GM15510 (cell line): ENCODE measurements at regions not wholly inside any gene's neighbourhood (a gene's known extent, or its start where the extent isn't known, plus 50 kb on each side); places are given as distances from the start of the nearest gene placed in this dataset.

ENCODE experiments used
- POLR2A ChIP-seq: IDR thresholded peaks from 3 replicates; pipeline ENCODE4 v1.6.1; 2011; ENCODE audit warnings: borderline replicate concordance; ENCODE audit not compliant: insufficient read length; ENCODE audit errors: extremely low read depth

DNA sequence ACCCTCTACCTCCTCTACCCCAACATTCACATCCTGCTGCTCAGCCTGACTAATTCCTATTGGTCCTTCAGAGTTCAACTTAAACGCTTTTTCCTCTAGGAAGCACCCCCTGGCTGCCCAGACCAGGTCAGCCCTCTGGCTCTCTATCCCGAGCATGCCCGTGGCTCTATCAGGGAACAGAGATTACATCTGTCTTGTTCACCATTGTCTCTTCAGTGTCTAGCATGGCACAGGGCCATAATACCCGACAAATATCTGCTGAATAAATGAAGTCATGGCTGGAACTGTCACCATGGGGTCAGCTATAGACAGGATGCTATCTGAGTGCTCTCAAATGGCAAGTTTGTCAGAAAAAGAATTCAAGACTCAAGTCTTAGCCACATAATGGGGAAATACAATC, 296.9 kb upstream of the CHRNA7 start:
- no peak for TF ChIP-seq POLR2A

DNA sequence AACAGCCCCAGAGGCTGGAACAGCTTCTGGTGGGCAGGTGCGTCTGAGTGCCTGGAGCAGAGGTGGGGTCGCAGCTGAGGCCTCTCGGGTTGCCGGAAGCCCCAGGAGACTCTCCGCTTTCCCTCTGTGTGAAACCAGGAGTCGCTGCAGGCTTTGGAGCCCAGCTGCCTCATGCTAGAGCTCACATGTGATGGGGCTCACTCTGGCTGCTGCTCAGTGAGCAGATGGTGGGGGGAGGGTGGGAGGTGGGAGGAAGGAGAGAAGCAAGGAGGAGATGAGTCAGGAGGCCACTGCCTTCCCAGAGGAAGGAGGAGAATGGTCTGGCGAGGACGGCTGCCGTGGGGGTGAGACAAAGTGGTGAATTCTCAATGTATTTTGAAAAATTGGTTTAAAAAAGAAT, 290.1 kb upstream of the CHRNA7 start:
- TF ChIP-seq POLR2A, result no peak

DNA sequence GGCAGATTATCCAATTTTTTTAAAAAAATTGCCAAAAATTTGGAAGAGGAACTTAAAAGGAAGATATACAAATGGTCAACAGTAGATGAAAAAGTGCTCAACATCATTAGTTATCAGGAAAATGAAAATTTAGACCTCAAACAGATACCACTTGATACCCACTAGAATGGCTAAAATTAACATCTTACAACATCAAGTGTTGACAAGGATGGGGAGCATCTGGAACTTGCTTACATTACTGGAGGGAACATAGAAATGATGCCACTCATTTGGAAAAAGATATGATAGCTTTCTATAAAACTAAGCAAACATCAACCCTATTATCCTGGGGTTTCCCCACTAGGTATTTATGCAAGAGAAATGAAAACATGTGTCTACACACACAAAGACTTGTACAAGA, 284.5 kb upstream of the CHRNA7 start:
- no peak for TF ChIP-seq POLR2A

DNA sequence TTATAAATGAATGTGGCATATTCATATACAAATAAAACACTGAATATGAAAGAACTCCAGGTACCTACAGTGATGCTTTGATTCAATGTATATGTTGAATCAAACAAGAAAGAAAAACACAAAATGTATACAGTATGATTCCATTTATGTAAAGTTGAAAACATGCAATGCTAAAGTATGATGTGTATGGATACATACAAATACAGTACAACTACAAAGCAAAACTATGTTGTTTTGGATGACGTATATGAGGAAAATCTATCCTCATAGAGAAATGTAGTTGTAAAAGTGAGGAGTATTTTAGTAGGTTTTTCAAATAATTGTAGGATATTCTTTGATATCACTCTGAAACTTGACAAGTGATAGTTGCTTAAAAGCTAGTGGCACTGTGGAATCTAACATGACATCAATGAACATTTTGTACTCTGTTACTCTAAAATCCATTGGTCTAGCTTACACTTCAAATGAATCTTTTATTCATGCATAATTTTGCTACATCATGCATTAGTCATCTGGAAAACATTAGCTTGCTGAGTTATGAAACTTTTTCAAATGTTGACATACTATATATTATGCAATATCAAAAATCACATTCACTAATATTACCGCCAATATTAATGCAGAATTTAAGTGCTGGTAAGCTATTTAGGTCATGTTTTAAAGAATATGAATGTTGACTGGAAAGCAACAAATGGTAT, 278.1 kb upstream of the CHRNA7 start:
- TF ChIP-seq POLR2A, result no peak

DNA sequence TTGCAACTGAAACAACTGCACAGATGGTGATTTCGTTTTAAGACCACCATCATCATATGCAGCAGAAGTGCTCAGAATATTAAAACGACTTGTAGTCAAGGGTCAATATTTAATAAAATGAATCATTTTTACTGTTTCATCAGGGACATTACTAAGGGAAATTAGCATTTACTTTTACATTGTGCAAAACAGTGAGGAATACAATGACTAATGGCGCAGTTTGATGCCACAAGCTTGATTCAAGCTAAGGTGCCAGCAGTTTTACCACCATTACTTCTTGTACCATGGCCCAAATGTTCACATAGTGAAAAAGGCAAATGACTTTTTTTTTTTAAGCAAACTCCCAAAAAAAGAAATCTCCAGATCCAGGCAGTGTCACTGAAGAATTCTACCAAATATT, 277.4 kb upstream of the CHRNA7 start:
- no peak for TF ChIP-seq POLR2A

DNA sequence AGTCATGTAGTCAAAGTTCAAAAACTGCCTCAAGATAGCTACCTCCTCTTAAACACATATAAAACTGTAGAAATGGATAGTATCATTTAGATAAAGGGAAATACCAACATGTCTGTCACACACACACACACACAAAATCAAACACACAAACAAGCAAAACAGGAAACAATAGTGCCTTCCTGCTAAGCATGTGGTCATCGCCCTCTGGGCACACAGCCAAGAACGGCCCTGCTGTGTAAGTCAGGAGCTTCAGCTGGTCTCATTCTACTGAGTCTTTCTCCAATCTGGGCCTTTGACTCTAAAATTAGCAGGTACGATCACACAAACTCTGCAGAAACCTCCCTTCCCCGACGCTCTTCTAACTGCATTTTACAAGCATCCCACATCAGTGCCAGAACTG, 272.2 kb upstream of the CHRNA7 start:
- TF ChIP-seq POLR2A, result no peak

DNA sequence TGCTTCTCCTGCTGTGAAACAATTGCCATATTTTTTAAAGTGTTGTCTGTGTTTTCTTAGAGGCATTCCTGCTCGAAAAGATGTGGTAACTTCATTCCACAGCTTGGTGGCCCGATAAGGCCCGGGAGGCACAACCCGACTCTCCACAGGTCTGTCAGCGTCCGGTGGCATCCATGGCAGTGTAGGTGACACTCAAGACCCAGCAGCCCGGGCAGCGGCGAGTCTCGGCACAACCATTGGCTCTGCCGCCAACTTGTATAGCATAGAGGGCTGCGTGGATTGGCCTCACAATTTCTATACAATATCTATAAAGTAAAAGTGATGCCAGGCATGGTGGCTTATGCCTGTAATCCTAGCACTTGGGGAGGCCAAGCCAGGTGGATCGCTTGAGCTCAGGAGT, 262.3 kb upstream of the CHRNA7 start:
- TF ChIP-seq POLR2A, result no peak

DNA sequence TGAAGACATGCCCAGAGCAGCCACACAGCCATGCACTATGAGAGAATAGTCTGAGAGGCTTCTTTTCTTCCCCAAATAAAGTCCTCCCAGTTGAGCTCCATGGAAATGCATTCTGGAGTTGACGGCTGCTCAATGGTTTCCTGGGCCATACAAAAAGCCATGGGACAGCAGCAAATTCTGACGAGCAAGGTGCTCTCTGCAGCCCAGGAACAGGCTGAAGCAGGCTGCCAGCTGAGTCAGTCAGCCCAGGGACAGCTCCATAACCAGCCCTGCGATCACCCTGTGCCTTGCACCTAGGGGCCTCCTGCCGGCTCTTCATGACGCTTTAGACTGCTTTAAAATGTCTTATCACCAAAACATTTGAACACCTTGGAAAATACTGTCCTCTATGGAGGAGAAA, 256.3 kb upstream of the CHRNA7 start:
- no peak for TF ChIP-seq POLR2A

DNA sequence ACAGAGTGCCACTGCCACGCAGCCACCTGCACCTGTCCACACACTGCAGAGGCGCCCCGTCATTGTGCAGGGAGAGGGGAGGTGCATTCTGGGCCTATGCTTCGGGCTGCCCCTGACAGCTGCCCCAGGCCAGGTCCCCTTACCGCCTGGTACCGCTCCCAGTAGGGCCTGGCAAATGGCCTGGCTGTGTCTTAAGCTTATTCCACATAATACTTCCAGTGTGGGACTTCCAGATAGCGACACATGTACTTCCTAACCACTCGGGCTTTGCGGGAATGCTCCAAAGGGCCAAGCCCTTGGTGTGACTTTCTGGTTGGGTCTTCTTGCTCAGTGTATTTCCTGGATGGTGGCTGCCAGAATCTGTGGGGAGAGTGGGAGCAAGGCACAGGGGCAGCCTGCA, 254.3 kb upstream of the CHRNA7 start:
- no peak for TF ChIP-seq POLR2A

DNA sequence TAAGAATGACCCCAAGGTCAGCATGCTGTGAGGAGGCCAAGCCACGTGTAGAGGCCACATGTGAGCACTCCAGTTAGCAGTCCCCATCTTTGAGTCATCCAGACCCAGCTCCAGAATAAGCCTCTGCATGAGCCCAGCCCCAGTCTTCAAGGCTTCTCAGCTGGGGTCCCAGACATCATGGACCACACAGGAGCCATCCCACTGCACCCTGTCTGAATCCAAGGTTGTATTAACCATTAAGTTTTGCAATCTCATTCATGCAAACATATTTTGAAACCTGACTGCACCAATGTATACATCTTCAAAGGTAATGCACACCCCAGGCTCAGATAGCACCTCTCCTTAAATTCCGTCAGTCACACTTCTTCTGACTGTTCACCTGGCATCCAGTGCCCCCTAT, 249.1 kb upstream of the CHRNA7 start:
- TF ChIP-seq POLR2A, result no peak

DNA sequence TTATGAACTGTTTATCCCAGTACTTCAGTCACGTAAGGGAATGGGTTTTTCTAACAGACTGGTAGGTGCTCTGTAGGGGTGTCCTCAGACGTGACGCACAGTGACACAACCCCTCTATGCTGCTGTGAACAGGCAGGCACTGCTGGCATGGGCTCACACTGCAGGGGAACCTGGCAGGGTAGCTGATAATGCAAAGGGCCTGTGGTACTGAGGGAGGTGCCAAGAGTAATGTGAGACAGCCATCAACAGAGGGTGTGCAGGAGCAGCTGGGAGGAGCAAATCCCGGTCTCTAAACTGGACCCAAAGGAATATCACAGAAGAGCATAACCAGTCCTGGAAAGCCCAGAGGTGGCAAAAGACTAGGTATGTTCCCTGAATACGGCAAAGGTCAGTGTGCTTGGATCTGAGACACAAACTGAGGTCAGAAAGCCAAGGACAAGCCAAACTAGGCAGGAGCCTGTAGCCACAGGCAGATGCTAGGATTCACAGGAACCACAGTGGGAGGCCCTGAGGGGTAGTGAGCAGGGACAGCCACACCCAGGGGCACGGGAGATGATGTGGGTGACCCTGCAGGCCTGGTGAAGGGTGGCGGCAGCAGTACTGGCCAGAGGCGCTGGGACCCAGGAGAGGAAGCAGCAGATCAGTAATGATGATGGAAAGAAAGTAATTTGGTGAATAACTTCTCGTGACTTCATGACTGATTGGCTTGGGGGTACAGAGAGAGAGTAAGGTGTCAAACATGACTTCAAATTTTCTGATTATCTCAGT, 248.1 kb upstream of the CHRNA7 start:
- TF ChIP-seq POLR2A, result no peak

DNA sequence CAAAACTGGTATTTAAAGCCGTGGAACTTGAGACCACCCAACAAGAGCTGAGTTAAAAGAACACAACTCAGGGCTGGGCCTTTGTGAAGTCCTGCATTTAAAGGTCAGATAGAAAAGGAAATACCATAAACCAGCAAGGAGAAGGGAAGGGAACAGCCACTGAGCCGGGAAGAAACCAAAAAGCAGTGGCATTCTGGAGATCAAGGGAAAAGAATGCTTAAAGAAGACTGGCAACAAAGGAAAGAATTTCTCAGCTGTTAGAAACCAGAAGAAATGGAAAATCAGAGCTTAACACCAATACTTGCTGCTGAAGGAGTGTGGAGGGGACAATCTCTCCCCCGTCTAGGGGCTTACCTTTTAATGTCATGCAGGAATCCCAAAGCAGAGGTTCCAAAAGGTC, 247.4 kb upstream of the CHRNA7 start:
- TF ChIP-seq POLR2A, result no peak

DNA sequence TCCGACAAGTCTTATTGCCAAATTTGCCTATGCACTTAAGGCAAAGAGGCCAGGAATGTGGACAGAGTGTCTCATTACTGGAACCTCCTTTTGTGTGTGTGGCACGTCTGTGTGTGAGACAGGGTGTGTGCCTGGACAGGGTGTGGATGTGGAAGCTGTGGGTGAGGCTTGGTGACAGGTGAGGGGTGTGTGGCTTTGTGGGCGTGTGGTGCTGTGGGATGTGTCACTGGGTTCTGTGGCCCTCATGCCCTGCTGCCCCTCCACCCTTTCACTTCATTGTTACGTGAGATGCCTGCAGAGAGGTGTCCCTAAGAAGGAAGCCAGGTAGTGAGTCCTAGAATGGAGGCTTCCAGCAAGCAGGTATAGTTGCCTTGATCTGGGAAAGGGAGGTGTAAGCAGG, 244.0 kb upstream of the CHRNA7 start:
- TF ChIP-seq POLR2A, result no peak

DNA sequence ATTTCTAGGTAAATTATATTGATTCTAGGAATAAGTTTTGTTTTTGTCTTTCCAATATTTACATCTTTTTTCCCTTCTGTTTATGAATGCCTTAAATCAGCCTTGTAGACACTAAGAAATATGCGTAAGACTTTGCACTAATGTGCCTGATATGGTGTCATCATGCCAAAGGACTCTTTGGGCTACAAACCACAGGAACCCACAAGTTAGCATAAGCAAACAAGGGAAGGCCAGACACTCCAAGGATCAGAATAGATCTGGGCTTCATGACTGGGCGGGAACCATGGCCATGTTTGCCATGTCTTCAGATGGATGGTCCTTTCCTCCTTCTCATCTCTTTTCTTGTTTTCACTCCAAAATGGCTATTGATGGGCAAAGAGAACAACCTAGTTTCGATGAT, 242.2 kb upstream of the CHRNA7 start:
- TF ChIP-seq POLR2A, result no peak

DNA sequence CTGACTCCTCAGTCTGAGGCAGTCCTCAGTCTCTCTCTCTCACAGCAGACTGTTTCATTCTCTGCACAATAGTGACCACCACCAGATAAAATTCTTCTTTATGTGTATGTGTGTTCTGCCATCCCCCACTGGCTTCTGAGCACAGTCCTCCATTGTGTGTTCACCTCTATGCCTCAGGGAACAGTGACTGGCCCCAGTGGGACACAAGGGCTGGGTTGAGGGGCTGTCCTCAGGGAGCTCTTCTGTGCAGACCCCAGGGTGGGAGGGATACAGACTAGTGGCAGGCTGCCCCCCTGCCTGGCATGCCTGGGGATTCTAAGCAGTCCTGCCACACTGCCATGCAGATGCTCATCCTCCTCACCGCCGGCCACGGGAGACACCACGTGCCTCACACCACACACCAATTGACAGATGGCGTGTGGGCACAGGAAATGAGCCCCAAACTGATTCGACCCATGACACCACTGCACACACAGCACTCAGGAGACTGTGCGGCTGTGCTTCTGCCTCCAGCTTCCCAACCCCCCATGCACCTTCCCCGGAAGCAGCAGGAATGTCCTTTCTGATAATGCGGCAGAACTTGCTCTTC, 237.6 kb upstream of the CHRNA7 start:
- TF ChIP-seq POLR2A, result no peak

DNA sequence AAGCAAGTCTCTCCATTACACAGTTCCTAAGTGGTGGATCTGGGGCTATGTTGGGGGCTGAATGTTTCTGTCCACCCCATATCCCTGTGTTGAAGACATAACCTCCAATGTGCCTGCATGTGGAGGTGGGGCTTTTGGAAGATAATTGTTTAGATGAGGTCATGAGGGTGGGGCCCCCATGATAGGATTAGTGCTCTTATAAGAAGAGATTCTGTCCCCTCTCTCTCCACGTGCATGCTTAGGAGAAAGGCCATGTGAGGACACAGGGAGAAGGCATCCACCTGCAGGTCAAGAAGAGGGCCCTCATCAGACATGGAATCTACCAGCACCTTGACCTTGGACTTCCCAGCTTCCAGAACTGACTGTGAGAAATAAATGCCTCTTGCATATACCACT, 231.0 kb upstream of the CHRNA7 start:
- no peak for TF ChIP-seq POLR2A
